AG10803 (cell line): ENCODE measurements at regions not wholly inside any gene's neighbourhood (a gene's known extent, or its start where the extent isn't known, plus 50 kb on each side); places are given as distances from the start of the nearest gene placed in this dataset.
"Not testable (repeated sequence)": the region's sequence is repeated elsewhere in the genome, so short reads cannot be mapped to it uniquely, and the experiment has no call there.

Source experiments
- DNase-seq: peaks from one replicate; pipeline ENCODE4 v3.0.0; 2010; ENCODE audit warnings: low read depth
- H3K4me3 ChIP-seq: 2 replicates; pipeline ENCODE4 v1.5.1; 2011; ENCODE audit warnings: mild to moderate bottlenecking, low read length, control low read depth
- CTCF ChIP-seq: conservative IDR thresholded peaks from 2 replicates; pipeline ENCODE4 v1.5.1; 2011; ENCODE audit warnings: mild to moderate bottlenecking, low read length, control low read depth, inconsistent platforms

GRCh38 chr10:64344211-64344610 is 823.0 kb downstream of the REEP3 start:
- H3K4me3 ChIP-seq: no peak overlapping the region
- DNase-seq: no peak
- TF ChIP-seq CTCF: no peak

GRCh38 chr10:64345856-64346255 is 824.7 kb downstream of the REEP3 start:
- no peak overlapping the region for H3K4me3 ChIP-seq
- no peak for TF ChIP-seq CTCF
- no peak for DNase-seq

GRCh38 chr10:64346389-64346788 is 825.2 kb downstream of the REEP3 start:
- no peak for TF ChIP-seq CTCF
- no peak overlapping the region for H3K4me3 ChIP-seq
- DNase-seq: no peak

- no peak for DNase-seq
- TF ChIP-seq CTCF: no peak
- no peak overlapping the region for H3K4me3 ChIP-seq
These were observed 829.5 kb downstream of the REEP3 start for GRCh38 chr10:64350665-64351064.

- no peak for TF ChIP-seq CTCF
- no peak overlapping the region for H3K4me3 ChIP-seq
- no peak for DNase-seq
These were observed 837.7 kb downstream of the REEP3 start for GRCh38 chr10:64358907-64359306.

GRCh38 chr10:64360240-64360639 is 839.0 kb downstream of the REEP3 start:
- H3K4me3 ChIP-seq, DNase-seq: not testable (repeated sequence)

- H3K4me3 ChIP-seq: no peak overlapping the region
- no peak for DNase-seq
- TF ChIP-seq CTCF: no peak
These were observed 842.5 kb downstream of the REEP3 start for GRCh38 chr10:64363687-64364086.

- no peak for DNase-seq
- H3K4me3 ChIP-seq: no peak overlapping the region
- no peak for TF ChIP-seq CTCF
These were observed 844.5 kb downstream of the REEP3 start for GRCh38 chr10:64365663-64366062.
